GM23338 (cell line): ENCODE measurements at regions not wholly inside any gene's neighbourhood (a gene's known extent, or its start where the extent isn't known, plus 50 kb on each side); places are given as distances from the start of the nearest gene placed in this dataset.

Source experiments
- ATAC-seq: fragments of 200-7000 bp; cut with Tn5 transposase; 3 replicates; pipeline ENCODE4 v1.9.1; 2020
- DNase-seq: peaks from one replicate; pipeline ENCODE4 v3.0.0-alpha.2; 2015; ENCODE audit warnings: low spot score
- H2AFZ ChIP-seq: fragments of 200-600 bp; sonication (generic); 2 replicates; pipeline ENCODE4 v1.8.0; 2016; ENCODE audit warnings: antibody characterized with exemption, mild to moderate bottlenecking, moderate library complexity
- H3F3A ChIP-seq: fragments of 200-600 bp; sonication (generic); replicated peaks from 2 replicates; pipeline ENCODE4 v1.8.0; 2017; ENCODE audit warnings: antibody characterized with exemption, mixed run types, low read depth
- H3K27ac ChIP-seq: fragments of 200-600 bp; sonication (generic); 2 replicates; pipeline ENCODE4 v1.6.1; 2016; ENCODE audit warnings: low read depth
- H3K27me3 ChIP-seq: fragments of 200-600 bp; sonication (generic); 2 replicates; pipeline ENCODE4 v1.8.0; 2016; ENCODE audit warnings: mild to moderate bottlenecking, mixed run types, moderate library complexity; ENCODE audit not compliant: insufficient read depth
- H3K36me3 ChIP-seq: fragments of 200-600 bp; sonication (generic); 2 replicates; pipeline ENCODE4 v1.8.0; 2016; ENCODE audit warnings: mild to moderate bottlenecking; ENCODE audit not compliant: insufficient read depth
- H3K4me1 ChIP-seq: fragments of 200-600 bp; sonication (generic); 2 replicates; pipeline ENCODE4 v1.8.0; 2016; ENCODE audit warnings: mild to moderate bottlenecking, moderate library complexity; ENCODE audit not compliant: insufficient read depth
- H3K4me2 ChIP-seq: fragments of 200-600 bp; sonication (generic); 2 replicates; pipeline ENCODE4 v1.7.1; 2017; ENCODE audit warnings: mixed run types
- H3K4me3 ChIP-seq: fragments of 200-600 bp; sonication (generic); 2 replicates; pipeline ENCODE4 v1.6.1; 2016; ENCODE audit warnings: mixed run types
- H3K79me2 ChIP-seq: fragments of 200-600 bp; sonication (generic); replicated peaks from 2 replicates; pipeline ENCODE4 v1.8.0; 2017; ENCODE audit warnings: mild to moderate bottlenecking; ENCODE audit not compliant: insufficient read depth
- H3K9me2 ChIP-seq: fragments of 200-600 bp; sonication (generic); 2 replicates; pipeline ENCODE4 v1.8.0; 2017; ENCODE audit not compliant: insufficient read depth
- H4K20me1 ChIP-seq: fragments of 200-600 bp; sonication (generic); replicated peaks from 2 replicates; pipeline ENCODE4 v1.8.0; 2017; ENCODE audit warnings: mild to moderate bottlenecking; ENCODE audit not compliant: insufficient read depth
- H3K27ac Mint-ChIP-seq: 2 replicates; pipeline ENCODE4 v1.8.0; 2020; ENCODE audit warnings: inconsistent platforms, mild to moderate bottlenecking, moderate library complexity, mixed read lengths
- H3K27me3 Mint-ChIP-seq: 3 replicates; pipeline ENCODE4 v1.8.0; 2022; ENCODE audit warnings: low read depth, mild to moderate bottlenecking, moderate library complexity, mixed read lengths, inconsistent platforms; ENCODE audit not compliant: insufficient read depth, poor library complexity
- H3K36me3 Mint-ChIP-seq: 3 replicates; pipeline ENCODE4 v1.8.0; 2021; ENCODE audit warnings: low read depth, mild to moderate bottlenecking, inconsistent platforms, moderate library complexity, mixed read lengths
- H3K4me1 Mint-ChIP-seq: 3 replicates; pipeline ENCODE4 v1.8.0; 2020; ENCODE audit warnings: mild to moderate bottlenecking, inconsistent platforms, mixed read lengths
- H3K4me3 Mint-ChIP-seq: 3 replicates; pipeline ENCODE4 v1.8.0; 2021; ENCODE audit warnings: moderate library complexity, mild to moderate bottlenecking, inconsistent platforms, mixed read lengths
- H3K9me3 Mint-ChIP-seq: 3 replicates; pipeline ENCODE4 v1.8.0; 2020; ENCODE audit warnings: moderate library complexity, mild to moderate bottlenecking, inconsistent platforms, mixed read lengths
- CREB1 ChIP-seq: fragments of 250-450 bp; sonication (Bioruptor Pico); IDR thresholded peaks from 2 replicates; pipeline ENCODE4 v1.5.0; 2020; ENCODE audit warnings: low read depth, mild to moderate bottlenecking, moderate library complexity
- CTCF ChIP-seq, 2 experiments: fragments of 200-600 bp in 1 of 2; sonication (generic) in 1 of 2; conservative IDR thresholded peaks; 2 replicates each; pipeline versions ENCODE4 v1.5.1 to v1.6.1; 2016 to 2017; ENCODE audit warnings: antibody characterized with exemption in 2 of 2, low read depth in 2 of 2, mild to moderate bottlenecking in 2 of 2, moderate library complexity in 1 of 2
- EZH2 ChIP-seq: fragments of 200-600 bp; sonication (generic); IDR thresholded peaks from one replicate; pipeline ENCODE4 v1.8.0; 2017; ENCODE audit warnings: antibody characterized with exemption, mild to moderate bottlenecking, low read depth; ENCODE audit not compliant: unreplicated experiment
- EZH2phosphoT487 ChIP-seq: fragments of 200-600 bp; sonication (generic); IDR thresholded peaks from one replicate; pipeline ENCODE4 v1.8.1; 2018; ENCODE audit warnings: antibody characterized with exemption; ENCODE audit not compliant: unreplicated experiment
- JUNB ChIP-seq: IDR thresholded peaks from one replicate; pipeline ENCODE4 v1.6.1; 2016; ENCODE audit warnings: antibody characterized with exemption; ENCODE audit not compliant: unreplicated experiment
- NANOG ChIP-seq: IDR thresholded peaks from 2 replicates; pipeline ENCODE4 v1.6.1; 2016; ENCODE audit warnings: antibody characterized with exemption, borderline replicate concordance
- POLR2AphosphoS5 ChIP-seq: IDR thresholded peaks from 2 replicates; pipeline ENCODE4 v1.6.1; 2016; ENCODE audit warnings: antibody characterized with exemption, low read depth
- STAT1 ChIP-seq: IDR thresholded peaks from one replicate; pipeline ENCODE4 v1.6.1; 2016; ENCODE audit warnings: antibody characterized with exemption; ENCODE audit not compliant: unreplicated experiment
- ZNF114 ChIP-seq: fragments of 250-450 bp; sonication (Bioruptor Pico); IDR thresholded peaks from 2 replicates; pipeline ENCODE4 v1.5.0; 2020; ENCODE audit warnings: mild to moderate bottlenecking, moderate library complexity
- ZNF331 ChIP-seq: fragments of 250-450 bp; sonication (Bioruptor Pico); IDR thresholded peaks from 2 replicates; pipeline ENCODE4 v1.5.0; 2020; ENCODE audit warnings: low read depth, mild to moderate bottlenecking, moderate library complexity
- TF ChIP-seq, protein P1 (sequence below): fragments of 250-450 bp; sonication (Bioruptor Pico); IDR thresholded peaks from 2 replicates; pipeline ENCODE4 v1.5.0; 2020; ENCODE audit warnings: mild to moderate bottlenecking, moderate library complexity

GRCh38 chr1:98001764-98002163 lies 80.9 kb upstream of the DPYD start:
- H3K9me3 Mint-ChIP-seq: no peaks in the 10 kb centered on the region
- Histone ChIP-seq H3F3A (no peaks in the 10 kb centered on the region), H3K27ac (no peak overlapping the region), H4K20me1 (no peaks in the 10 kb centered on the region; the same call in 1 of the 2 replicates), H3K4me1 (peaks cover 11% of the 10 kb centered on the region; the same call in 1 of the 2 replicates), H2AFZ (no peak overlapping the region), H3K27me3 (no peaks in the 10 kb centered on the region), H3K4me3 (no peak overlapping the region), H3K36me3 (no peaks in the 10 kb centered on the region), H3K4me2 (0 out of 2 replicates have a peak overlapping the region, but pooled peaks have one; percentile 0), H3K9me2 (no peaks in the 10 kb centered on the region), H3K79me2 (no peaks in the 10 kb centered on the region)
- peak; percentile 6 for DNase-seq
- H3K4me1 Mint-ChIP-seq: peaks cover 11% of the 10 kb centered on the region; the same call in 2 of the 3 replicates
- H3K27ac Mint-ChIP-seq: no peak overlapping the region
- no peaks in the 10 kb centered on the region for H3K36me3 Mint-ChIP-seq
- no peak overlapping the region for H3K4me3 Mint-ChIP-seq
- TF ChIP-seq POLR2AphosphoS5 (no peak), CTCF (conservative IDR thresholded peaks at IDR 0.05; ENCODE audit: low read depth in 2 of 2) (peak in 1 of 2 experiments; percentile 49; a peak in 3 of 4 replicates)
- no peaks in the 10 kb centered on the region for H3K27me3 Mint-ChIP-seq
- ATAC-seq: no peak

GRCh38 chr1:97999320-97999719 lies 78.5 kb upstream of the DPYD start:
- H3K36me3 ChIP-seq: no peaks in the 10 kb centered on the region
- Mint-ChIP-seq H3K36me3 (no peaks in the 10 kb centered on the region), H3K27ac (no peak overlapping the region), H3K4me3 (no peak overlapping the region), H3K9me3 (no peaks in the 10 kb centered on the region), H3K4me1 (peaks cover 11% of the 10 kb centered on the region; the same call in 2 of the 3 replicates), H3K27me3 (no peaks in the 10 kb centered on the region)
- no peak overlapping the region for H3K27ac ChIP-seq
- peaks cover 11% of the 10 kb centered on the region; the same call in 1 of the 2 replicates for H3K4me1 ChIP-seq
- no peaks in the 10 kb centered on the region for H3K79me2 ChIP-seq
- H3F3A ChIP-seq: no peaks in the 10 kb centered on the region
- ATAC-seq (no peak), DNase-seq (no peak)
- no peaks in the 10 kb centered on the region for H3K9me2 ChIP-seq
- H3K4me3 ChIP-seq: no peak overlapping the region
- H4K20me1 ChIP-seq: no peaks in the 10 kb centered on the region; the same call in 1 of the 2 replicates
- H2AFZ ChIP-seq: no peak overlapping the region
- H3K4me2 ChIP-seq: no peak overlapping the region
- no peaks in the 10 kb centered on the region for H3K27me3 ChIP-seq
- TF ChIP-seq ZNF331: no peak
- TF ChIP-seq, protein P1, sequence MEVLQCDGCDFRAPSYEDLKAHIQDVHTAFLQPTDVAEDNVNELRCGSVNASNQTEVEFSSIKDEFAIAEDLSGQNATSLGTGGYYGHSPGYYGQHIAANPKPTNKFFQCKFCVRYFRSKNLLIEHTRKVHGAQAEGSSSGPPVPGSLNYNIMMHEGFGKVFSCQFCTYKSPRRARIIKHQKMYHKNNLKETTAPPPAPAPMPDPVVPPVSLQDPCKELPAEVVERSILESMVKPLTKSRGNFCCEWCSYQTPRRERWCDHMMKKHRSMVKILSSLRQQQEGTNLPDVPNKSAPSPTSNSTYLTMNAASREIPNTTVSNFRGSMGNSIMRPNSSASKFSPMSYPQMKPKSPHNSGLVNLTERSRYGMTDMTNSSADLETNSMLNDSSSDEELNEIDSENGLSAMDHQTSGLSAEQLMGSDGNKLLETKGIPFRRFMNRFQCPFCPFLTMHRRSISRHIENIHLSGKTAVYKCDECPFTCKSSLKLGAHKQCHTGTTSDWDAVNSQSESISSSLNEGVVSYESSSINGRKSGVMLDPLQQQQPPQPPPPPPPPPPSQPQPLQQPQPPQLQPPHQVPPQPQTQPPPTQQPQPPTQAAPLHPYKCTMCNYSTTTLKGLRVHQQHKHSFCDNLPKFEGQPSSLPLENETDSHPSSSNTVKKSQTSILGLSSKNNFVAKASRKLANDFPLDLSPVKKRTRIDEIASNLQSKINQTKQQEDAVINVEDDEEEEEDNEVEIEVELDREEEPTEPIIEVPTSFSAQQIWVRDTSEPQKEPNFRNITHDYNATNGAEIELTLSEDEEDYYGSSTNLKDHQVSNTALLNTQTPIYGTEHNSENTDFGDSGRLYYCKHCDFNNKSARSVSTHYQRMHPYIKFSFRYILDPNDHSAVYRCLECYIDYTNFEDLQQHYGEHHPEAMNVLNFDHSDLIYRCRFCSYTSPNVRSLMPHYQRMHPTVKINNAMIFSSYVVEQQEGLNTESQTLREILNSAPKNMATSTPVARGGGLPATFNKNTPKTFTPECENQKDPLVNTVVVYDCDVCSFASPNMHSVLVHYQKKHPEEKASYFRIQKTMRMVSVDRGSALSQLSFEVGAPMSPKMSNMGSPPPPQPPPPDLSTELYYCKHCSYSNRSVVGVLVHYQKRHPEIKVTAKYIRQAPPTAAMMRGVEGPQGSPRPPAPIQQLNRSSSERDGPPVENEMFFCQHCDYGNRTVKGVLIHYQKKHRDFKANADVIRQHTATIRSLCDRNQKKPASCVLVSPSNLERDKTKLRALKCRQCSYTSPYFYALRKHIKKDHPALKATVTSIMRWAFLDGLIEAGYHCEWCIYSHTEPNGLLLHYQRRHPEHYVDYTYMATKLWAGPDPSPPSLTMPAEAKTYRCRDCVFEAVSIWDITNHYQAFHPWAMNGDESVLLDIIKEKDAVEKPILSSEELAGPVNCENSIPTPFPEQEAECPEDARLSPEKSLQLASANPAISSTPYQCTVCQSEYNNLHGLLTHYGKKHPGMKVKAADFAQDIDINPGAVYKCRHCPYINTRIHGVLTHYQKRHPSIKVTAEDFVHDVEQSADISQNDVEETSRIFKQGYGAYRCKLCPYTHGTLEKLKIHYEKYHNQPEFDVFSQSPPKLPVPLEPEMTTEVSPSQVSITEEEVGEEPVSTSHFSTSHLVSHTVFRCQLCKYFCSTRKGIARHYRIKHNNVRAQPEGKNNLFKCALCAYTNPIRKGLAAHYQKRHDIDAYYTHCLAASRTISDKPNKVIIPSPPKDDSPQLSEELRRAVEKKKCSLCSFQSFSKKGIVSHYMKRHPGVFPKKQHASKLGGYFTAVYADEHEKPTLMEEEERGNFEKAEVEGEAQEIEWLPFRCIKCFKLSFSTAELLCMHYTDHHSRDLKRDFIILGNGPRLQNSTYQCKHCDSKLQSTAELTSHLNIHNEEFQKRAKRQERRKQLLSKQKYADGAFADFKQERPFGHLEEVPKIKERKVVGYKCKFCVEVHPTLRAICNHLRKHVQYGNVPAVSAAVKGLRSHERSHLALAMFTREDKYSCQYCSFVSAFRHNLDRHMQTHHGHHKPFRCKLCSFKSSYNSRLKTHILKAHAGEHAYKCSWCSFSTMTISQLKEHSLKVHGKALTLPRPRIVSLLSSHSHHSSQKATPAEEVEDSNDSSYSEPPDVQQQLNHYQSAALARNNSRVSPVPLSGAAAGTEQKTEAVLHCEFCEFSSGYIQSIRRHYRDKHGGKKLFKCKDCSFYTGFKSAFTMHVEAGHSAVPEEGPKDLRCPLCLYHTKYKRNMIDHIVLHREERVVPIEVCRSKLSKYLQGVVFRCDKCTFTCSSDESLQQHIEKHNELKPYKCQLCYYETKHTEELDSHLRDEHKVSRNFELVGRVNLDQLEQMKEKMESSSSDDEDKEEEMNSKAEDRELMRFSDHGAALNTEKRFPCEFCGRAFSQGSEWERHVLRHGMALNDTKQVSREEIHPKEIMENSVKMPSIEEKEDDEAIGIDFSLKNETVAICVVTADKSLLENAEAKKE: no peak
- no peak for TF ChIP-seq JUNB
- TF ChIP-seq STAT1: no peak
- TF ChIP-seq NANOG: no peak
- no peak for TF ChIP-seq ZNF114 (CRISPR knock-in tag)
- TF ChIP-seq EZH2phosphoT487: no peak
- TF ChIP-seq POLR2AphosphoS5: no peak
- TF ChIP-seq CREB1 (CRISPR knock-in tag): no peak
- no peak for TF ChIP-seq EZH2
- TF ChIP-seq CTCF (conservative IDR thresholded peaks at IDR 0.05; ENCODE audit: low read depth in 2 of 2): no peak
